H1 (cell line): ENCODE measurements at regions not wholly inside any gene's neighbourhood (a gene's known extent, or its start where the extent isn't known, plus 50 kb on each side); places are given as distances from the start of the nearest gene placed in this dataset.

Experiments used
- CTCF ChIA-PET: fragments of 300-600 bp; sonication (Branson Sonifier 250); formaldehyde crosslinking; loops from one replicate; lab custom pipeline; 2021; ENCODE audit not compliant: partially characterized antibody; lab: Charles Lee
- POLR2A ChIA-PET: fragments of 300-600 bp; sonication (Branson Sonifier 250); formaldehyde crosslinking; loops from one replicate; lab custom pipeline; 2021; ENCODE audit warnings: inconsistent platforms; ENCODE audit not compliant: partially characterized antibody; lab: Charles Lee
- DNase-seq, 2 experiments: peaks; one replicate each; pipeline versions ENCODE4 v3.0.0 to v3.0.0-alpha.2; 2010 to 2022; ENCODE audit warnings: low spot score in 2 of 2, low read depth in 1 of 2, mixed read lengths in 1 of 2
- FAIRE-seq: peaks from 2 replicates; lab custom pipeline; 2011; peaks lifted over from hg19 to GRCh38; lab: Jason Lieb, UNC
- H2AFZ ChIP-seq: 2 replicates; pipeline ENCODE4 v1.8.1; 2012; ENCODE audit warnings: low read length, inconsistent platforms
- H2AK5ac ChIP-seq: 2 replicates; pipeline ENCODE4 v1.6.1; 2013; ENCODE audit warnings: low read depth, low read length
- H2BK120ac ChIP-seq: replicated peaks from 2 replicates; pipeline ENCODE3; 2013; ENCODE audit warnings: low read depth, low read length, inconsistent platforms
- H2BK12ac ChIP-seq: 2 replicates; pipeline ENCODE4 v1.6.1; 2013; ENCODE audit warnings: low read depth, low read length
- H2BK15ac ChIP-seq: 2 replicates; pipeline ENCODE4 v1.6.1; 2013; ENCODE audit warnings: low read length
- H2BK20ac ChIP-seq: 2 replicates; pipeline ENCODE4 v1.6.1; 2013; ENCODE audit warnings: low read length
- H2BK5ac ChIP-seq: 2 replicates; pipeline ENCODE4 v1.6.1; 2013; ENCODE audit warnings: low read depth, low read length
- H3K14ac ChIP-seq: 2 replicates; pipeline ENCODE4 v1.6.1; 2013; ENCODE audit warnings: inconsistent platforms; ENCODE audit not compliant: insufficient read length
- H3K18ac ChIP-seq: 2 replicates; pipeline ENCODE4 v1.6.1; 2013; ENCODE audit warnings: low read length; ENCODE audit errors: extremely low read depth
- H3K23ac ChIP-seq: 2 replicates; pipeline ENCODE4 v1.6.1; 2013; ENCODE audit warnings: inconsistent platforms; ENCODE audit not compliant: insufficient read length
- H3K23me2 ChIP-seq: 2 replicates; pipeline ENCODE4 v1.6.1; 2013; ENCODE audit warnings: low read depth, low read length
- H3K27ac ChIP-seq: 2 replicates; pipeline ENCODE4 v1.6.1; 2011; ENCODE audit warnings: low read depth, low read length, inconsistent platforms
- H3K27me3 ChIP-seq, 4 experiments: replicated peaks in 1 of 4; 1 replicate in 1 of 4; 2 replicates in 3 of 4; pipeline versions ENCODE4 v1.6.1 to v1.8.1; 2011 to 2013; ENCODE audit warnings: low read length in 3 of 4, mild to moderate bottlenecking in 3 of 4, inconsistent platforms in 2 of 4, mixed read lengths in 2 of 4, moderate library complexity in 1 of 4; ENCODE audit not compliant: control insufficient read depth in 3 of 4, insufficient read depth in 3 of 4; ENCODE audit errors: extremely low read depth in 1 of 4
- H3K36me3 ChIP-seq, 4 experiments: 2 replicates each; pipeline versions ENCODE4 v1.6.1 to v1.8.1; 2011 to 2013; ENCODE audit warnings: mild to moderate bottlenecking in 4 of 4, low read length in 3 of 4, moderate library complexity in 2 of 4, control low read depth in 1 of 4, inconsistent platforms in 1 of 4; ENCODE audit not compliant: insufficient read depth in 4 of 4, control insufficient read depth in 2 of 4
- H3K4ac ChIP-seq: replicated peaks from 2 replicates; pipeline ENCODE3; 2013; ENCODE audit warnings: low read length, low read depth, mixed read lengths, inconsistent platforms; ENCODE audit not compliant: insufficient read length
- H3K4me1 ChIP-seq, 4 experiments: replicated peaks in 1 of 4; 1 replicate in 1 of 4; 2 replicates in 3 of 4; pipeline versions ENCODE4 v1.6.1 to v1.8.1; 2011 to 2013; ENCODE audit warnings: low read length in 3 of 4, inconsistent platforms in 2 of 4, mixed read lengths in 1 of 4; ENCODE audit not compliant: insufficient read depth in 4 of 4, control insufficient read depth in 3 of 4
- H3K4me2 ChIP-seq, 2 experiments: 2 replicates each; pipeline versions ENCODE4 v1.6.1 to v1.8.1; 2011 to 2013; ENCODE audit warnings: low read depth in 2 of 2, low read length in 2 of 2, control low read depth in 1 of 2, inconsistent platforms in 1 of 2, mild to moderate bottlenecking in 1 of 2; ENCODE audit not compliant: insufficient read depth in 1 of 2
- H3K4me3 ChIP-seq, 4 experiments: fragments of 200-600, 300-600 bp in 1 of 4; sonication (generic), shearing (Covaris generic), sonication (Bioruptor Twin) in 1 of 4; 2 replicates each; pipeline versions ENCODE4 v1.5.1 to v1.8.1; 2011 to 2016; ENCODE audit warnings: low read length in 4 of 4, low read depth in 3 of 4, control low read depth in 2 of 4, inconsistent platforms in 2 of 4, mild to moderate bottlenecking in 2 of 4, mixed read lengths in 1 of 4, moderate library complexity in 1 of 4; ENCODE audit not compliant: insufficient read depth in 2 of 4; ENCODE audit errors: extremely low read depth in 1 of 4
- H3K56ac ChIP-seq: replicated peaks from 2 replicates; pipeline ENCODE3; 2013; ENCODE audit warnings: low read depth, mild to moderate bottlenecking, mixed read lengths, low read length, inconsistent platforms; ENCODE audit not compliant: insufficient read length
- H3K79me1 ChIP-seq: 2 replicates; pipeline ENCODE4 v1.6.1; 2013; ENCODE audit warnings: low read depth, low read length, control low read depth
- H3K79me2 ChIP-seq, 2 experiments: 2 replicates each; pipeline versions ENCODE4 v1.6.1 to v1.8.1; 2012 to 2013; ENCODE audit warnings: low read length in 2 of 2, mild to moderate bottlenecking in 2 of 2, inconsistent platforms in 1 of 2; ENCODE audit not compliant: insufficient read depth in 2 of 2, control insufficient read depth in 1 of 2
- H3K9ac ChIP-seq, 4 experiments: replicated peaks in 1 of 4; 1 replicate in 1 of 4; 2 replicates in 3 of 4; pipeline versions ENCODE4 v1.6.1 to v1.8.1; 2011 to 2013; ENCODE audit warnings: low read depth in 3 of 4, low read length in 3 of 4, control low read depth in 2 of 4, mild to moderate bottlenecking in 2 of 4, moderate library complexity in 2 of 4, inconsistent platforms in 1 of 4; ENCODE audit errors: extremely low read depth in 1 of 4
- H3K9me3 ChIP-seq, 2 experiments: 2 replicates each; pipeline versions ENCODE4 v1.6.1 to v1.8.1; 2012 to 2013; ENCODE audit warnings: mild to moderate bottlenecking in 2 of 2, moderate library complexity in 2 of 2, control low read depth in 1 of 2, inconsistent platforms in 1 of 2, low read depth in 1 of 2, low read length in 1 of 2, mixed read lengths in 1 of 2; ENCODE audit not compliant: insufficient read depth in 2 of 2
- H4K20me1 ChIP-seq, 2 experiments: replicated peaks in 1 of 2; 2 replicates each; pipeline versions ENCODE3 to v1.8.1; 2011 to 2013; ENCODE audit warnings: inconsistent platforms in 2 of 2, low read length in 2 of 2, mild to moderate bottlenecking in 1 of 2; ENCODE audit not compliant: insufficient read depth in 2 of 2, control insufficient read depth in 1 of 2
- H4K5ac ChIP-seq: 2 replicates; pipeline ENCODE4 v1.6.1; 2013; ENCODE audit warnings: low read length, low read depth, mixed read lengths, inconsistent platforms; ENCODE audit not compliant: insufficient read length
- H4K8ac ChIP-seq: 2 replicates; pipeline ENCODE4 v1.8.0; 2013; ENCODE audit warnings: mild to moderate bottlenecking, moderate library complexity, low read length, inconsistent platforms; ENCODE audit not compliant: insufficient read depth; ENCODE audit errors: extremely low read depth
- H4K91ac ChIP-seq: replicated peaks from 2 replicates; pipeline ENCODE3; 2013; ENCODE audit warnings: low read length, mixed read lengths, inconsistent platforms; ENCODE audit not compliant: insufficient read length
- CREB1 ChIP-seq: IDR thresholded peaks from 2 replicates; pipeline ENCODE4 v1.6.1; 2012; ENCODE audit warnings: inconsistent platforms
- HDAC2 ChIP-seq, 2 experiments: fragments of 300-600 bp in 1 of 2; sonication (generic) in 1 of 2; IDR thresholded peaks; 2 replicates each; pipeline ENCODE4 v1.6.1; 2011 to 2012; ENCODE audit warnings: low read depth in 2 of 2, low read length in 2 of 2, mild to moderate bottlenecking in 2 of 2, moderate library complexity in 2 of 2, borderline replicate concordance in 1 of 2, inconsistent platforms in 1 of 2
- RBBP5 ChIP-seq: IDR thresholded peaks from 2 replicates; pipeline ENCODE4 v1.7.1; 2012; ENCODE audit warnings: low read depth, mild to moderate bottlenecking, inconsistent platforms, low read length, moderate library complexity, borderline replicate concordance
- WGBS, 2 experiments: shearing (Covaris generic) in 1 of 2; methylation state at CpG; one replicate each; pipeline versions ENCODE4 v1.1.6 to v1.1.7; 2013 to 2015; ENCODE audit warnings: low lambda C conversion rate in 2 of 2, mixed read lengths in 2 of 2, inconsistent platforms in 1 of 2, low coverage in 1 of 2, missing lambda C conversion rate in 1 of 2; ENCODE audit not compliant: insufficient replicate concordance in 2 of 2, insufficient coverage in 1 of 2, insufficient read length in 1 of 2; ENCODE audit errors: extremely low coverage in 1 of 2, missing lambda C conversion rate in 1 of 2; 5-methylcytosine and 5-hydroxymethylcytosine counted together

DNA sequence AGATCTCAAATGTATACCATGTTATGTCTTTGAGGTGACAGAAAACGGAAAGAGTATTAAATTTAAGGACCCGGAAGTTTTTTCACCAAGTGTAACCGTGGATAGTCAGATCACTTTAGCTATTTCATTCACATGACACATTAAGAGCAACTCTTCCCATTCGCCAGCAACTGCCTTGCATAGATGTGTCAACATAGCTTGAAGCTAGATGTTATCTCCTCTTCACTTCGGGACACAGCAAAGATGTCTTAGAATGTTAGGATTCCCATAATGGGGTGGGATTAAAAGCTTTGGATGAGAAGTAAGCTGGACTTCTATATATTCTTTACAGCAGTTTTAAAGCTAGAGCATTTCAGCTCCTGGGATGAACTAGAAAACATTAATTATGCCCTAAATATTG lies 1135.9 kb upstream of the PCDH20 start:
- H2AK5ac ChIP-seq: no peak overlapping the region
- H3K4ac ChIP-seq: no peak overlapping the region
- no peak overlapping the region for H3K56ac ChIP-seq
- ChIA-PET POLR2A (no interaction called here), CTCF (no interaction called here)
- H4K5ac ChIP-seq: no peak overlapping the region
- no peak overlapping the region for H3K9ac ChIP-seq
- H4K8ac ChIP-seq: no peak overlapping the region
- no peaks in the 10 kb centered on the region for H3K79me2 ChIP-seq
- no peaks in the 10 kb centered on the region for H3K23me2 ChIP-seq
- H3K36me3 ChIP-seq: no peaks in the 10 kb centered on the region
- WGBS, 2 experiments: 74% methylated on average over 5 of the region's 5 CpGs; no CpG with 5 or more reads in 1 of the 2 experiments
- TF ChIP-seq CREB1: no peak
- TF ChIP-seq RBBP5: no peak
- TF ChIP-seq HDAC2 (IDR thresholded peaks at IDR 0.05; ENCODE audit: borderline replicate concordance in 1 of 2, low read depth in 2 of 2, low read length in 2 of 2): no peak
- H3K18ac ChIP-seq: no peak overlapping the region
- H2BK5ac ChIP-seq: no peak overlapping the region
- no peak overlapping the region for H3K4me3 ChIP-seq
- H3K79me1 ChIP-seq: no peaks in the 10 kb centered on the region
- H2BK20ac ChIP-seq: no peak overlapping the region
- H3K14ac ChIP-seq: no peak overlapping the region
- peak overlapping the region; percentile 50 for H2AFZ ChIP-seq
- no peak overlapping the region for H4K91ac ChIP-seq
- no peaks in the 10 kb centered on the region for H3K9me3 ChIP-seq
- no peak for DNase-seq
- H2BK120ac ChIP-seq: no peak overlapping the region
- H2BK15ac ChIP-seq: no peak overlapping the region
- no peak overlapping the region for H3K23ac ChIP-seq
- H3K27ac ChIP-seq: no peak overlapping the region
- no peaks in the 10 kb centered on the region for H4K20me1 ChIP-seq
- no peaks in the 10 kb centered on the region for H3K27me3 ChIP-seq
- no peaks in the 10 kb centered on the region for H3K4me1 ChIP-seq
- no peak overlapping the region for H2BK12ac ChIP-seq
- H3K4me2 ChIP-seq: no peak overlapping the region
- no peak for FAIRE-seq
